AG09319 (cell line): ENCODE measurements at regions not wholly inside any gene's neighbourhood (a gene's known extent, or its start where the extent isn't known, plus 50 kb on each side); places are given as distances from the start of the nearest gene placed in this dataset.
"Not testable (repeated sequence)": the region's sequence is repeated elsewhere in the genome, so short reads cannot be mapped to it uniquely, and the experiment has no call there.

ENCODE experiments used
- DNase-seq: peaks from one replicate; pipeline ENCODE4 v3.0.0-alpha.2; 2010; ENCODE audit warnings: low read depth; ENCODE audit errors: extremely low read depth
- CTCF ChIP-seq: IDR thresholded peaks from 2 replicates; pipeline ENCODE4 v1.5.1; 2011; ENCODE audit warnings: low read depth, mild to moderate bottlenecking, inconsistent platforms, low read length, moderate library complexity

- TF ChIP-seq CTCF = no peak
- DNase-seq = no peak
These were observed 469.8 kb downstream of the ZNF536 start for GRCh38 chr19:30841934-30842333.

- DNase-seq = no peak
- no peak for TF ChIP-seq CTCF
These were observed 458.7 kb downstream of the ZNF536 start for GRCh38 chr19:30830875-30831274.

GRCh38 chr19:30825505-30825904, 453.3 kb downstream of the ZNF536 start:
- not testable (repeated sequence) for DNase-seq

GRCh38 chr19:30824809-30825208, 452.6 kb downstream of the ZNF536 start:
- no peak for TF ChIP-seq CTCF

GRCh38 chr19:30817965-30818567, 445.9 kb downstream of the ZNF536 start:
- no peak for TF ChIP-seq CTCF
- no peak for DNase-seq

More at GRCh38 chr19:30824809-30825208, 452.6 kb downstream of the ZNF536 start:
- DNase-seq = no peak

- DNase-seq = no peak
- TF ChIP-seq CTCF = no peak
These were observed 445.0 kb downstream of the ZNF536 start for GRCh38 chr19:30817197-30817596.

- no peak for DNase-seq
- no peak for TF ChIP-seq CTCF
These were observed 443.9 kb downstream of the ZNF536 start for GRCh38 chr19:30815889-30816580.
